ENCODE measurements at regions not wholly inside any gene's neighbourhood (a gene's known extent, or its start where the extent isn't known, plus 50 kb on each side); places are given as distances from the start of the nearest gene placed in this dataset.

DNA sequence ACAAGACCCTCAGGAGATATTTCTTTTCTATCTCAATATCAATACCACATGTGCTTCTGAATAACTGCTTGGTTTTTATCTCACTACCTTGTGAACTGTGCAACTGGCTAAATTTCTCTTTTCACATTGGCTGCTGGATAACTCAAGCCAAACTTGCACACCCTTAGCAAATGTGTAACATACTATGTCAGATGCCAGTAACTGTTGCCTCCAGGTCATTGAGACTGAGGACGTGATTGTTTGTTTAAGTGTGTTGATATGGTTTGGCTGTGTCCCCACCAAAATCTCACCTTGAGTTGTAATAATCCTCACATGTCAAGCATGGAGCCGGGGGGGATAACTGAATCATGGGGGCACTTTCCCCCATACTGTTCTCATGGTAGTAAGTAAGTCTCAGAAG lies 90.2 kb upstream of the LIN7C start:
- TF ChIP-seq, protein P1, sequence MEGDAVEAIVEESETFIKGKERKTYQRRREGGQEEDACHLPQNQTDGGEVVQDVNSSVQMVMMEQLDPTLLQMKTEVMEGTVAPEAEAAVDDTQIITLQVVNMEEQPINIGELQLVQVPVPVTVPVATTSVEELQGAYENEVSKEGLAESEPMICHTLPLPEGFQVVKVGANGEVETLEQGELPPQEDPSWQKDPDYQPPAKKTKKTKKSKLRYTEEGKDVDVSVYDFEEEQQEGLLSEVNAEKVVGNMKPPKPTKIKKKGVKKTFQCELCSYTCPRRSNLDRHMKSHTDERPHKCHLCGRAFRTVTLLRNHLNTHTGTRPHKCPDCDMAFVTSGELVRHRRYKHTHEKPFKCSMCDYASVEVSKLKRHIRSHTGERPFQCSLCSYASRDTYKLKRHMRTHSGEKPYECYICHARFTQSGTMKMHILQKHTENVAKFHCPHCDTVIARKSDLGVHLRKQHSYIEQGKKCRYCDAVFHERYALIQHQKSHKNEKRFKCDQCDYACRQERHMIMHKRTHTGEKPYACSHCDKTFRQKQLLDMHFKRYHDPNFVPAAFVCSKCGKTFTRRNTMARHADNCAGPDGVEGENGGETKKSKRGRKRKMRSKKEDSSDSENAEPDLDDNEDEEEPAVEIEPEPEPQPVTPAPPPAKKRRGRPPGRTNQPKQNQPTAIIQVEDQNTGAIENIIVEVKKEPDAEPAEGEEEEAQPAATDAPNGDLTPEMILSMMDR (IDR thresholded peaks at IDR 0.05; ENCODE audit: extremely low read depth, low read depth, low read length), result no peak
- no peaks in the 10 kb centered on the region for H3K79me2 ChIP-seq (ENCODE audit: insufficient read depth, low read length)
- H3K4me2 ChIP-seq (ENCODE audit: insufficient read depth, low read length), result no peak overlapping the region
- H3K27ac ChIP-seq (ENCODE audit: low read depth, low read length), result no peak overlapping the region
- DNase-seq (ENCODE audit: insufficient read length, low spot score, missing footprints), result no peak
- no peaks in the 10 kb centered on the region for H4K20me1 ChIP-seq (ENCODE audit: insufficient read depth, low read length)
- H3K4me3 ChIP-seq (ENCODE audit: insufficient read depth, low read length), result no peak overlapping the region
- H3K27me3 ChIP-seq (ENCODE audit: insufficient read depth, low read length), result no peaks in the 10 kb centered on the region
- H3K36me3 ChIP-seq (ENCODE audit: insufficient read depth, low read length), result no peaks in the 10 kb centered on the region
- H2AFZ ChIP-seq (ENCODE audit: low read length), result no peak overlapping the region
- peaks cover 7% of the 10 kb centered on the region for H3K4me1 ChIP-seq (ENCODE audit: insufficient read depth, low read length)
- no peaks in the 10 kb centered on the region for H3K9me3 ChIP-seq (ENCODE audit: low read depth, low read length)

DNA sequence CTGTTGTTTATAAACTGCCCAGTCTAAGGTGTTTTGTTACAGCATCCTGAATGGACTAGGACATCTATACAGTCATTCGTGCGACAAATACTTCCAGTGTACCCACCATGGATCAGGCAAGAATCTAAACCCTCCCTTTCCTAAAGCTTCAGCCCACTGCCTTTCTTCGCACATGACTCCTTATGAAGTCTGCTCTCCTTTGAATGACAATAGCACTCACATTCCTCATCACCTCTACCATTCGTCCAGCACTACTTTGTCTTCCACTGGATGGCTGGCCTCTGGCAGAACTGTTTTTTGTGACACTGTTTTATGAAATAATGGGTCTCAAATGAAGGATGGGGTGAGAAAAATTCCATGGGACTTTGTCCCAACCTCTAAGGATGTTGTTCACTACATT lies 89.8 kb upstream of the LIN7C start:
- Histone ChIP-seq H4K20me1 (ENCODE audit: insufficient read depth, low read length) (no peaks in the 10 kb centered on the region), H3K4me3 (ENCODE audit: insufficient read depth, low read length) (no peak overlapping the region), H3K27ac (ENCODE audit: low read depth, low read length) (no peak overlapping the region), H3K4me1 (ENCODE audit: insufficient read depth, low read length) (peaks cover 7% of the 10 kb centered on the region), H2AFZ (ENCODE audit: low read length) (no peak overlapping the region), H3K36me3 (ENCODE audit: insufficient read depth, low read length) (no peaks in the 10 kb centered on the region), H3K27me3 (ENCODE audit: insufficient read depth, low read length) (no peaks in the 10 kb centered on the region), H3K79me2 (ENCODE audit: insufficient read depth, low read length) (no peaks in the 10 kb centered on the region), H3K9me3 (ENCODE audit: low read depth, low read length) (no peaks in the 10 kb centered on the region), H3K4me2 (ENCODE audit: insufficient read depth, low read length) (no peak overlapping the region)
- no peak for DNase-seq (ENCODE audit: insufficient read length, low spot score, missing footprints)
- TF ChIP-seq, protein P1 (IDR thresholded peaks at IDR 0.05; ENCODE audit: extremely low read depth, low read depth, low read length), result no peak

DNA sequence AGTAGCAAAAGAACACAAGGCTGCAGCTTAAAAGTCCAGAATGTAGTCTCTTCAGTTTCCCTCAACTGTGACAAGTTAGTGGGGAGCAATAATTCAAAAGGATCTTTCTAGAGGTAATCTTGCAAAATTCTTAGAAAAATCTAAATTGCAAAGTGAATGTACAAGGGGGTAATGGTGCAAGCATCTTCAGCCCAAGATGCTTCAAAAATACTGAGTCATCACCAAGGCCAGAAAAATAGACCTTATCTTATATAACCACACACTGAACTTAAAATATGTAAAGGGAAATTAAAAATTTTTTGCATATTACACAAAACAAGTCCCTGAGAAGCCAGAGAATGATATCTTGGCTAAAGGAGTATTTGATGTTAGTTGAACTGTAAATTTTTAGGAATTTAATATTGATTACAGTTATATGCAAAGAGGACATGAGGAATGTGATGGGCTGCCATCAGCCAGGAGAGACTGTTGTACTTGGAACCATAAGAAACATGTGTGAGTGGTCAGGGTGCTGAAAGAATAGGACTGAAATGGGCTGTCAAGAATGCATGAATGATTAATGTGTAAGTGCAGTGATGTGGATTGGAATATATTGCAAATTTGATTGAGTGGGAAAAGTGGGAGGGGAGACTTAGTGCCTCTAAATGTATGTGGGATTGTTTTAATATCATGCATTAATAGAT lies 85.7 kb upstream of the LIN7C start:
- no peak overlapping the region for H3K4me3 ChIP-seq (ENCODE audit: insufficient read depth, low read length)
- no peaks in the 10 kb centered on the region for H3K9me3 ChIP-seq (ENCODE audit: low read depth, low read length)
- no peak overlapping the region for H3K4me2 ChIP-seq (ENCODE audit: insufficient read depth, low read length)
- H3K27ac ChIP-seq (ENCODE audit: low read depth, low read length), result no peak overlapping the region
- no peaks in the 10 kb centered on the region for H3K79me2 ChIP-seq (ENCODE audit: insufficient read depth, low read length)
- H3K4me1 ChIP-seq (ENCODE audit: insufficient read depth, low read length), result peaks cover 7% of the 10 kb centered on the region
- H4K20me1 ChIP-seq (ENCODE audit: insufficient read depth, low read length), result no peaks in the 10 kb centered on the region
- no peak for DNase-seq (ENCODE audit: insufficient read length, low spot score, missing footprints)
- no peak overlapping the region for H2AFZ ChIP-seq (ENCODE audit: low read length)
- H3K36me3 ChIP-seq (ENCODE audit: insufficient read depth, low read length), result no peaks in the 10 kb centered on the region
- H3K27me3 ChIP-seq (ENCODE audit: insufficient read depth, low read length), result no peaks in the 10 kb centered on the region
- TF ChIP-seq, protein P1 (IDR thresholded peaks at IDR 0.05; ENCODE audit: extremely low read depth, low read depth, low read length), result no peak

DNA sequence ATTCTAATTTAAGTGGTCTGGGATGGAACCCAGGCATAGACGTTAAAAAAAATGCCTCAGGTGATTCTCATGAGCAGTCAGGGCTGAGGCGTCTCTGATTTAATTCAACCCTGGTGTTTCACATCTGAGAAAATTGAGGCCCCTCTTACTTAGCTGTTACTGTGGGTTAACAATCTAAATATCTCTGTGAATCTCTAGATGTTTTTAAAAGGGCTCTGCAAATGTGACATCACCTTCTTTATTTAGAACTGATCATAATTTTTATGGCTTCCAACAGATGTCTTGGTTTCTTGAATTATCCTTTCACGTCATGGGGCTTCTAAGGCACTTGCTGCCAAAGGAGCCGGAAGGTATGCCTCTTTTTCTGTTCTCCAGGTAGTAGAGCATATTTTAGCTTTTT lies 76.1 kb upstream of the LIN7C start:
- Histone ChIP-seq H3K36me3 (ENCODE audit: insufficient read depth, low read length) (no peaks in the 10 kb centered on the region), H3K27me3 (ENCODE audit: insufficient read depth, low read length) (no peaks in the 10 kb centered on the region), H3K4me3 (ENCODE audit: insufficient read depth, low read length) (no peak overlapping the region), H2AFZ (ENCODE audit: low read length) (no peak overlapping the region), H3K4me2 (ENCODE audit: insufficient read depth, low read length) (no peak overlapping the region), H3K27ac (ENCODE audit: low read depth, low read length) (no peak overlapping the region), H3K79me2 (ENCODE audit: insufficient read depth, low read length) (no peaks in the 10 kb centered on the region), H4K20me1 (ENCODE audit: insufficient read depth, low read length) (no peaks in the 10 kb centered on the region), H3K9me3 (ENCODE audit: low read depth, low read length) (no peaks in the 10 kb centered on the region), H3K4me1 (ENCODE audit: insufficient read depth, low read length) (no peaks in the 10 kb centered on the region)
- TF ChIP-seq, protein P1 (IDR thresholded peaks at IDR 0.05; ENCODE audit: extremely low read depth, low read depth, low read length), result no peak
- DNase-seq (ENCODE audit: insufficient read length, low spot score, missing footprints), result no peak

All from osteoblast (primary cell).